HS-5 (cell line): ENCODE measurements at regions not wholly inside any gene's neighbourhood (a gene's known extent, or its start where the extent isn't known, plus 50 kb on each side); places are given as distances from the start of the nearest gene placed in this dataset.
A peak's percentile ranks its signal among the peaks of the same experiment; 100 is the strongest.

Experiments used
- DNase-seq: peaks from one replicate; pipeline ENCODE4 v3.0.0-alpha.2; 2012; ENCODE audit warnings: low read depth

DNA sequence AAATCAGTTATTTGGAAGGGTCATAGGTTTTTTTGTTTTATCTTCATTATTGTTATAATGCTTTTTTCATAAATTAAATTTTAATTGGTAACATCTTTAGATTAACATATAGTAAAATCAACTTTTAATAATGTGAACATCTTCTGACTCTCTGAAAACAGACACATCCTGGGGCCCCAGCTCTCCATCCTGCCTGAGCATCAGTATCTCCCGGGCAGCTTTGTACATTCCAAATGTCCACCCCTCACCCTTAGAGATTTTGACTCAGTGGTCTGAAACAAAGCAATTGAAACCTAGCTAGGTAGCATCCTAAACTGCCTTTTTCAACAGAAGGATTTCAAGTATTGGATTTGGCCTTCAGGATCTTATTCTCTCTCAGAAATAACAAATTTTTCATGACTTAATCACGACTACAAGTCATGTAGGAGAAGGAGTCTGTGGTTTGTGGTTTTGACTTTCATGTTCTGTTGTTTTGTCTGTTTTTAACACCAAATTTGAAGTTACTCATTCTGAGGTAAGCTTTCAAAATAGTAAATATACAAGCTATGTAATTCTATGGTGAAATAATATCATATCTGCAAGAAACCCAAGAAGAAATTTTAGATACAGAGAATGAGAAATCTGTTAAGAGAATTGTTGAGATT is 147.3 kb upstream of the UBE2E2 start:
- peak; percentile 74 for DNase-seq

DNA sequence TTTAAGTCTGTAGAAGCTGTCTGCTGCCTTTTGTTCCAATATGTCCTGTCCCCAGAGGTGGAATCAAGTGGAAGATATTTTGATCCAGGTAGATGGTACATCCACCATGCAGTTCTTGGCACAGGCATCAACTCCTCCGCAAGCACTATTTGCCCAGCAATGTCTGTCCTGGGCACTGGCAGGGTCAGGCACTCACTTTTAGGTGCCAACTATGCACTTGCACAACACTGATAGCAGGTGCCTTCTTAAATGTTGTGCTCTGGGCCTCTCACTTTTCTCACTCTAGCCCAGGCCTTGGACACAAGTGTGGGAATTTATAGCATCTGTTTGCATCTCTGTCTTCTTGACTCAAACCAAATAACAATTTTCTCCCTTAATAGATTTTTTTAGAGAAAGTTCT is 140.5 kb upstream of the UBE2E2 start:
- no peak for DNase-seq

DNA sequence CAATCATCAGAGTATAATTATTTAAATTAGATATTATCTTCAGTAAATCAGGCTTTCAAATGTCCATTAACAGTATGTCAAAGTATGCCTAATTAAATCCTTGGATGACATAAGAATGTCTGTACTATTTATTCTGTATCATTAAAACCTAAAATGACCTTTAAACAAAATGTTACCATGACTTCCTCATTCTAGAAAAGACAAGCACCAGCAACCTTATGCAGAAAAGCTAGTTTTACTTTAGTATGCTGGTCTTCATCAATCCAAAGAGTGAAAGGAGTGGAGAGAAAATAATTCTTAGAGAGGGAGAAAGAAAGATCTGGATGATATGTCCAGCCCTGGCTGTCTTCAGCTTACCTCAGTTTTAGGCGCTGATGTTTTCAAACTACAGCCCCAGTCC is 140.1 kb upstream of the UBE2E2 start:
- DNase-seq = no peak

DNA sequence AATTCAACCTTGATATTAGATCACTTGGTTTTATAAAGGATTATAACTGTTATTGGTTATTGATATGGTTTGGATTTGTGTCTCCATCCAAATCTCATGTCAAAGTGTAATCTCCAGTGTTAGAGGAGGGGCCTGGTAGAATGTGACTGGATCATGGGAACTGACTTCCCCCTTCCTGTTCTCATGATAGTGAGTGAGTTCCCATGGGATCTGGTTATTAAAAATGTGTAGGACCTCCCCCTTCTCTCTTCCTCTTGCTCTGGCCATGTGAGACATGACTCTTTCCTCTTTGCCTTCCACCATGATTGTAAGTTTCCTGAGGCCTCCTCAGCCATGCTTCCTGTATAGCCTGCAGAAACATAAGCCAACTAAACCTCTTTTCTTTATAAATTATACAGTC is 136.0 kb upstream of the UBE2E2 start:
- DNase-seq = no peak

DNA sequence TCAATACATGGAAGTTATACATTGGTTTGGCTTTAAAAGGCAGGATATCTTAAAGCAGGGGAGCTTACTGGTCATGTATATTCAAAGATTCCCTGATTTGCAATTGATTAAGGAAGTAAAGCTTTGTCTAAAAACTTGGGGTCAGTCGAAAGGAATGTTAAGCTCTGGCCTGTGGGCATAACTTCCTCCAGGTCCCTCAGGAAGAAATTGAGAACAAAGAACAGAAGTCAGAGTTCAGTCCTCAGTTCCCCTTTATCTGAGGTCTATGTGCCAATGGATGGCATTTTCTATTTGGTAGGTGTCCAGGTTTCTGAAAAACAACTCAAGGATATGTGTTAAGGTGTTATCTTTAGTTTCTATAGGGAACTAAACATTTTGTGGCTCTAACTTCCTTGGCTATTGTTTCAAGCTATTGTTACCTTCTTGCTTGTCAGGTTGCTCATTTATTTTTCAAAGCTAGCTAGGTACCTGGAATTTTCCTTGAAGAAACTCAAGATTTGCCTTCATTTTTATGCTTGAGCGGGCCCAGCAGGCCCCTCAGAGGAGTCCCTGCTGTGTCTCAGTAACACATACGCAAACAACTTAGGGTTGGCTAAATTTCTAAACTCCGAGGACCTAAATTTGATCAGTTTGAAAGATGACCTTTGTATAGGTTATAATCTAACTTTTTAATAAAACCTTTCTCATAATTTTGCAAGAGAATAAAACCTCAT is 135.0 kb upstream of the UBE2E2 start:
- no peak for DNase-seq

DNA sequence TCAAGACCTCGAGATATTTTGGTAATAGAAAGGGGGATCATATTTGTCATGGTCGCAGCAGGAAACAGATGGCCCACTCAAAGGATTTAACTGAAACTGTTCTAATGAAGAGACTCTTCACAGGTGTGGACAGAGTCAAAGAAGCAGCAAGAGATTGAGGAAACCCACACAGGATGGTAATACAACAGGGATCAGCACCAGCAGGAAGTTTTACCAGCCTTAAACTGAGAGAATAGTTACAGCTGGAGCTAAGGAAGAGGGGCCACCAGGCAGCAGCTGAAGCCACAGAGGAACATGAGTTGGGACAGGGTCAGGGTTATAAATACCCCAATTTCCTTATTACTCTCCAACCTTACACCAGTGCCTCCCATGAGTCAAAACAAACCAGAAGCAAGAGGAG is 131.8 kb upstream of the UBE2E2 start:
- no peak for DNase-seq

DNA sequence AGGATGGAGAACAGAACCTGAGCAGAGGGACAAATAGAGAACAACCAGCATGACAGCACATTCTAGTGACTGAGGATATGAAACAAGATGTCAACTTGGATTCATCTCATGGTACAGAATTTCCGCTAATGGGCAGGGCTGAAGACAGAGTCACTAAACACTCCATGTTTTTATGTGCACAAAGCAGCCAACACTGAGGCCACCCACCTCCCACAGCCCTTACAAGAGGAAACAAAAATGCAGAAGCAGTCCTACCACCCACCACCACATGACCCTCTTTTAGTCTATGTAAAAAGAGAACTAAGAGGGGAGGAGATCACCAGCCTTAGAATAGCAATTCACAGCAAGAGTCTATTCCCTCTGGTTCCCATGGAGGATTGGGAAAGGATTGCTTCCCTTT is 131.4 kb upstream of the UBE2E2 start:
- no peak for DNase-seq

DNA sequence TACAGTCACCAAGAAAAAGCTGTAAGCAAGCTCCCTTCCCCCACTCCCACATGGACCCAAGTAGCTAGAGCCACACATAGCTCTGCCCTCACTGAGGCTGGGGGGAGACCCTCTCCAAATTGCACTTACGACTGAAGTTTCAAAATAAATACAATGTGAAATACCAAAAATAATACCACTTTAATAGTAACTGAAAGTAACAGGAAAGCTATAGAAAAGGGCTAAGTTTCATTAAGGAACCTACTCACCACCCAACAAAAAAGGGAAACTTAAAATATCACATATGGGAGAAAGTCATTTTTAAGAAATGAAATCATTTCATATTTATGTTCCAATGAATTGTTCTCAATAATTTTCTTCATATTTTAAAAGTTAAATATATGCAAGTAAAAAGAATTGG is 130.4 kb upstream of the UBE2E2 start:
- DNase-seq = no peak

DNA sequence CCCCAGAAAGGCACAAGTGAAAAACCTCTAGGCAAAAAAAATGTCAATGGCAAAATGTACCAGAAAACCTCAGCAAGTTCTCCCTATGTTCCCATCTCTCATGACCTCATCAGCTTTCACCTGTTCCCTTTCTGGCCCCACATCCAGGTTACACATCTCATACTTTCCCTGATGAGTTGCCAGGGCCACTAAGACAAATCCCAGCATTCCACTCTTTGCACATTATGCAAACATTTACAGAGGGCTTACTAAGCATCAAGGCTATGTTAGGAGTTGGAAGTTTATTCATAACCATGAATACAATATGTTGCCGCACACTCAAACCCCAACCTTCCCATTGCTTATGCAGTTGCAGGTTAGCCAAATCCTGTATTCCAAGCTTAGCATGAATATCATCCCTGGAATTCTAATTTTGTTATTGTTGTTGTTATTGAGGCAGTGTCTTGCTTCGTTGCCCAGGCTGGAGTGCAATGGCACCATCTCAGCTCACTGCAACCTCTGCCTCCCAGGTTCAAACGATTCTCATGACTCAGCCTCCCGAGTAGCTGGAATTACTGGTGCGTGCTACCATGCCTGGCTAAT is 129.3 kb upstream of the UBE2E2 start:
- DNase-seq = no peak

DNA sequence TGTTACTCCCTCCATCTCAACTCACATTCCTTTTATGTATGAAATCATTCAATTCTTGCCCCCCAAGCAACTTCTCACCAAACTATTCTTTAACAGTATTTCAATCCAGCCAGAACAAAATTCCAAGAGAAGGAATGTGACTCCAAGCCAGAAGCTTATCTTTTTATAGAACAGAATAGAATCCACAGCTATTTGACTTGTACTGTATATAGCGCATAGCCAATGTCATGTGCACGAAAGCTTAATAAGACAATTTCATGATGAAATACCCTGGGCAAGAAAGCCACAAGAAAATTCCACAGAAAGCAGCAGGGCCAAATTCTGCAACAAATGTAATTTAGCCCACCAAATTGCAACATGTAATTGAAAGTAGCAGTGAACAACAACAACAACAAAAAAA is 127.6 kb upstream of the UBE2E2 start:
- DNase-seq = no peak

DNA sequence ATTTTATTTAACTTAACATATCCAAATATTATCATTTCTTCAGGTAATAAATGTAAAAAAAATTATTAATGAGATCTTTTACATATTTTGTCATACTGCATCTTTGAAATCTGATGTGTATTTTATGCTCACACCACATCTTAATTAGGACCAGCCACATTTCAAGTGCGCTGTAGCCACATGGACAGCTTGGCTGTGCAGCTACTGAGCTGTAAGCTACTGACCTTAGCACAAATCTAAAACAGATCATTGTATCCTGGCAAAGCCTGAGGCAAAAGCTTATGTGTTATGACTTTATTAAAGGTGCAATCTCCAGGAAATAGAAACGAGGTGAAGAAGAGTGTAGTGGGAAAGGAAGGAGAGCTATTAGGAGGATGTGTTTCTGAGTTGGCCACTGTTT is 126.7 kb upstream of the UBE2E2 start:
- no peak for DNase-seq

DNA sequence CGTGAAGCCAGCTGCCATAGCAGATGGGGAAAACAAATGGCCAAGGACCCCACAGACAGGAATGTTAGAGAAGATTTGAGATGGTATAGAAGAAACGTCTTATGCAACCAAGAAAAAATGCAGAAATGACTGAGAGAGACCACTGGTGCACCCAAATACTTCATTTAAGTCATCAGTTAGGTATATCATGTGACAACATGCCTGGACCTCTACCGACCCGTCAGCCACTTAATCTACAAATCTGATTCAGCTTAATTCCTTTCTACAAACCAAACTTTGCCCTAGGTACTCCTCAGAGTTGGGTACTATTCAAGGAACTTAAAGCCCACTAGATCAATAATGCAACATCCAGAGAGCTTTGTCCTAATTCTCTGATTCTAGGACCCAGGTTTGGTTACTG is 126.0 kb upstream of the UBE2E2 start:
- no peak for DNase-seq

DNA sequence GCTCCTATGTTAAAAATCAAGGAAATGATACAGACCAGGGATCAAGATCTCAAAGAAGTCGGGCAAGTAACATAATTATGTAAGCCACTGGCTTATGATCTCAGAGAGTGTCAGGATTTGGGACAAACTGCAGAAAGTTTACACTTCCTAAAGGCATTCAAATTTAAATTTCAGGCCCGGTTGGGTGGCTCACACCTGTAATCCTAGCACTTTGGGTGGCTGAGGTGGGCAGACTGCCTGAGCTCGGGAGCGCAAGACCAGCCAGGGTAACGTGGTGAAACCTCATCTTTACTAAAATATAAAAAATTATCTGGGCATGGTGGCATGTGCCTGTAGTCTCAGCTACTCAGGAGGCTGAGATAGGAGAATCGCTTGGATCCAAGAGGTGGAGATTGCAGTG is 124.4 kb upstream of the UBE2E2 start:
- no peak for DNase-seq

DNA sequence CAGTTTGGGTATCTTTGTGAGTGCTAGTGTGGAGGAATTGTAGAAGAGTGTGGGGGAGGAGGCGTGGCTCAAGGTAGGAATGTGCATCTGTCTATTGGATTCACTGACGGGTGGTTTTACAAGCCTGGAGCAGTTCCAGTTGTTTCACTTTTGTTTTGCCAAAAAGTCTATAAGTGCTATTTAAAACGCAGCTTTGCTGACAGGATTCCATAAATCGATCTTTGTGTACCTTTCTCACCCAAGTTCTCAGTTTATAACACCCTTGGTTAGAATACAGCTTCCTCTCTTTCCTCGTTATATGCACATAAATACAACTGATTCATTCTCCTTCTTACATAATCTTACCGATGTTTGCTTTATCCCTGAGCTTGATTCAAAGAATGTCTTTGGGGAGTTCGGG is 123.2 kb upstream of the UBE2E2 start:
- no peak for DNase-seq

DNA sequence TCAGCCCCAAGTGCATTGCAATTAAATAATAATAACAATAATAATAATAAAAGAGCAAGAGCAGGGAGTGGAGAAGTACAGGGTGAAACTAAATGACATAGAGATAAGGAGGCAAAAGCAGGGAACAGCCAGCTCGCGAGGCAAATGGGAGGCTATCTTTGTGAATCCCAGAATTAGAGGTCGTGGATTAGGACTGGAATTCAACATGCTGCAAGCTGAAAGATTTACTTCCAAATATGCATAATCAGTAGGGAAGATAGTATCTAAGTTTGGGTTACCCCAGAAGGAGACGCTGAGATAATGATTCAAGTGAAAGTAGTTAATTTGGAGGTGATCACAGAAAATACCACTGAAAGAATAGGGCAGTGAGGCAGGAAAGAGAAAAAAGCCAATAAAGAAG is 119.4 kb upstream of the UBE2E2 start:
- DNase-seq = no peak

DNA sequence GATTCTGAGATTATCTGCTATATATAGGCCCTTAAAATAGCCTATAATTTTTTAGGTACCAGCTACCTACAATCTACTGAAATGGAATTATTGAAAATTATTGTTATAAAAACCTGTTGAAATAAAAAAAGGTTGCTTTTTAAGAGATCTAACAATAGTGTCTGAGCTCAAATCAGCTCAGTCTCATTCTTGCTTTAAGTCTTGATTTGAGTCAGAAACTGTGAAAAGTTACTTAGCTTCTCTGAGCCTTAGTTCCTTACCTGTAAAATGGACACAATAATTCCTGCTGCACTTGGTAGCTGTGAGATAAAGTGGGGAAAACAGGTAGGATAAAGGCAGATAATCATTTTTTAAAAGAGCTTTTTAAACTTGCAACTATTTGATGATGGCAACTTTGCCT is 118.8 kb upstream of the UBE2E2 start:
- no peak for DNase-seq

DNA sequence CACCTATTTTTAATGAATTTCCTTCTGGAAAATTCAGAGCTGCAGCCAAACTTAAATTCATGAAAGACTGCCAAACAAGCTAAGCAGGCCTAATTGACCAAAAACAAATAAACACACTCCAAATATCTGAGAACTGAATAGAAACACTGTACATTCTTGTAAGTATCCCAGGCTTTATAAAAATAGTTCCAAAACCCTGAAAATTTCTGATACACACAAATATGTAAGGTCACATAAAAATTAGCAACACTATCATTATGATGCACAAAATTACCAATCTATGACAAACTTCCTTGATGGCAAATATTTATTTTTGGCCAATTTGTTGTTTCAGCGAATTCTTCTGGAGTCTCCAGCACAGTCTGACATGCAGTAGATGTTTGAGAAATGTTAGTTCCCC is 117.9 kb upstream of the UBE2E2 start:
- DNase-seq = no peak

DNA sequence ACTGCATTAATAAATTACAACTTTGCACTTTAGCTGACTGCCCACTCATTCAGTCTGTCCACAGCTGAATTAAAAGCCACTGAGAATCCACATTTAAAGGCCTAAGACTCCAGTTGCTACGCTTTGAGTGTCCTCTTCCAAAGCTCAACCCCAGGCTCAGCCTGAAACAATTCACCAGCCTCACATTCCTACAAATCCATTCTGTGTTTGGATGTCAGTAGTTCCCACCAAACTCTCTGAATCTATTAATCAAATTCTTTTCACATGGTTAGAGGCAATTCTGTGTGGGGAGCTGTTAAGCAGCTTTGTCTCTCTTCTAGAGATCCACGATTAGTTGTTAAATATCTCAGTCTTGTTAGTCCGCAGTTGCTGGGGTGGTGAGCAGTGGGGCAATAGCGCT is 116.8 kb upstream of the UBE2E2 start:
- no peak for DNase-seq

DNA sequence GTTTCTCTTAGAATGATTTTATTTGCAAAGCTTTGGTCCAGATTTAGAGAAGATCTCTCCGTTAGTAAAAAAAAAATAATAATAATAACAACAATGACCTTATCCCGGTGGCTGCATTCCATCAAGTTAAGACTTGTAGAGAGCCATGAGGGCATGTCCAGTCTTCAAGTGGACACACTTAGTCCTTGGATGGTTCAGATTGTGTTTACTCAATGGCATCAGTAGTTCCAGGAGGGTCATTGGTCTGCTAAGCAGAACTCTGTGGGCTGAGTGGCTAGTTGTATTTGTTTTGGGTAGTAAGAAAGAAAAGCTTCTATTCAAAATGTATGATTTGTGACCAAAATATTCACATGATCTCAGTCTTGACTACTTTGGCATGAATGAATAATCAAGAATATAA is 116.3 kb upstream of the UBE2E2 start:
- DNase-seq = no peak

DNA sequence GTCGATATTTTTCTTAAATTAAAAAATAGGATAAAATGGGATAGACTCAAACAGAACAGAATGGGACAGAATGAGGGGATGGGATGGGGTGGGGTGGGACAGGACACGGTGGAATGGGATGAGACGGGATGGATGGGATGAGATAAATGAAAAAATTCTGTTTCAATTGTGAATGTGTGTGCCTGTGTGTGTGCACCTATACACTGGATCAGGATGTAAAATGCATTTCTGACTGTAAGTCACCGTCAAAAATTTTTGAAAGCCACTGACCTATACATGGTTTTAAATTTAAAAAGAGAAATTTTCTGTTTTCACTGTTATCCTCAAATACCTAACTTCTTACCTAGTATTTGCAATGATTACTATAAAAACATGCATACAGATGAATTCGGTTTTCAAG is 108.7 kb upstream of the UBE2E2 start:
- no peak for DNase-seq

DNA sequence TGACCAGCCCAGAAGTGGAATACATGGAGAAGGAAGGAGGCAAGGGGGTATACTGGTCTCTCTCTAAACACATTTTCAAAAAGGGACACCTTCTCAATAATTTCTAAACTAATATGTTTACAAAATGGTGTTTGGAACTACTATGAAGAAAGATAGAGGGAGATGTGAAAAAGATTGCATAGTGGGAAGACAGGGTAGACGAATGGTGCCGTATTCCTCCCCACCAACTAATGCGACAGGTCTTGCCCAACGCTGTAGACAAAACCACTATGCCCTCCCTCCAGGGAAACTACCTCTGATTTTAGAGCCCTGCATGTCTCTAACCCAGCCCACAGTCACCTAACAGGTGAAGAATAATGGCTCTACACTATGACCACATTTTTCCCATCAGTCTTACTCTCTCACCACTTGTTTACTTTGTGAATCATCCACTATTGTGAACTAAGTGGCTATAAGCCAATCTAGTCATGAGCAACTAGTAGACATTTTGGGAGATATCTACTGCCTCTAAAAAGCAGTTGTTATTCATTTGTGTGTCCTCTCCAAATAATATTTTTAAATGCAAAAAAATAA is 108.2 kb upstream of the UBE2E2 start:
- DNase-seq = peak; percentile 25

DNA sequence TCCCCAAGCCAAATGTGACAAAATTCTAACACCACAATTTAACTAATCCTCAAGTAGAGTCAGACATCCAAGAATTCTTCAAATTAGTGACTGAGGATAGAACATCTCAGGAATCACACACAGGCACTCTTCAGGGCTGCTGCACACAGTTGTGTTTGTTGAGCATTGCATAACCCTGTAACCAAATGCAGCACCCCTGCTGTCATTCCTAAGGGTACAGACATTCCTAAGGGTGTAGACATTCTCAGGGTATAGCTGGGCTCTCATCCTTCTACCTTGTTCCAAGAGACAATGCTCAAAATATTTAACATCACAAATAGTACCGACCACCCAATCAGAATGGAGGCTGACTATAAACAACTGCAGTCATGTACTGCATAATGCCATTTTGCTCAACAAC is 107.1 kb upstream of the UBE2E2 start:
- DNase-seq = no peak

DNA sequence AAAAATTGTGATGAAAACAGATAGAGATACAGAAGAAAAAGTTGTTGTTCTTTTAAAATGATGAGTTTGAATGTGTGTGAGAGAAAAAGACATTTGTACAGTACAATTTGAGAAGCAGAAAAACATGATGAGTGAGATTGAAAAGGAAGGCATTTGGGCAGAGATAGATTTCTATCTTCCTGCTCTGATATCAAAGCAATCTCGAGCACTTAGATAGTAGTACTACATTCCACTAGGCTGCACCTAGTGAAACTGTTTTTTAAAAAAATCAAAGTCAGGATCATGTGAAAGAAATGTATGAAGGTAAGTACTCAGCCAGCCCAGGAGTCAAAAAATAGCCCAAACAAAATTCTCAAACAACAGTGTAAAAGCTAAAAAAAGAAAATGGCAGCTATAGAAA is 104.1 kb upstream of the UBE2E2 start:
- no peak for DNase-seq

DNA sequence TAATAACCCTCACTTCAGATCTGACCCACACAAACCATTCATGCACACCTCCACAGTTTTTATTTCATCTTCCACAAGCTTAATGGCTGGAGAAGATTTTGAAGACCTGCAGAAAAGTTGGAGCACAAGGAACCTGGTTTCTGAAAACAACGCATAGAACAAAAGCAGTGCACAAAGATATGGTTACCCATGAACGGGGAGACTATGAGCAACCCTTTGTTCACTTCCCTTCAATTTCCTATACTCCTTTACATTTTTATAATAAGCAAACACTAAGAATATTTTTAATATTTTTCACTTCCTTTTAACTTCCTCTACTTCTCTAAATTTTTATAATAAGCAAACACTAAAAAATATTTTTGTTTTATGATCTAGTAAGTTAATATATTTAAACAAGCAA is 103.5 kb upstream of the UBE2E2 start:
- DNase-seq = no peak
